NCI-H510A treated with DMSO at 0.1 percent for 48 hours (cell line): ENCODE measurements at regions not wholly inside any gene's neighbourhood (a gene's known extent, or its start where the extent isn't known, plus 50 kb on each side); places are given as distances from the start of the nearest gene placed in this dataset.

Source experiments
- DNase-seq: peaks from one replicate; lab custom pipeline; 2025; lab: John Stamatoyannopoulos, UW

GRCh38 chr4:178577933-178578332 is 1135.7 kb upstream of the AGA start:
- no peak for DNase-seq

GRCh38 chr4:178595500-178596138 is 1153.4 kb upstream of the AGA start:
- no peak for DNase-seq

DNA sequence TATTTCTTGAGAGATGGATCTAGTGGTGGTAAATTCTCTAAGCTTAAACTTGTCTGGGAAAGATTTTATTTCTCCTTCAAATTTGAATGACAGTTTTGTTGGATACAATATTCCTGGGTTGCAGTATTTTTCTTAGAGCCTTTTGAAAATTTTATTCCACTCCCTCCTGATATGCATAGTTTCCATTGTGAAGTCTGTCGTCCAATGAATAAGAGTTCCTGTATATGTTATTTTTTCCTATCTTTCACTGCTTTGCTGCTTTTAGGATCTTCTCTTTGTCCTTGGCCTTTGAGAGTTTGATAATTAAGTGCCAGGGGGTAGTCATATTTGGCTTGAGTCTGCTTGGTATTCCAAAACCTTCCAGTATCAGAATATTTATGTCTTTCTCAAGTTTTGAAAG is 1156.4 kb upstream of the AGA start:
- no peak for DNase-seq

- no peak for DNase-seq
These were observed 1157.3 kb upstream of the AGA start for GRCh38 chr4:178599521-178599920.

DNA sequence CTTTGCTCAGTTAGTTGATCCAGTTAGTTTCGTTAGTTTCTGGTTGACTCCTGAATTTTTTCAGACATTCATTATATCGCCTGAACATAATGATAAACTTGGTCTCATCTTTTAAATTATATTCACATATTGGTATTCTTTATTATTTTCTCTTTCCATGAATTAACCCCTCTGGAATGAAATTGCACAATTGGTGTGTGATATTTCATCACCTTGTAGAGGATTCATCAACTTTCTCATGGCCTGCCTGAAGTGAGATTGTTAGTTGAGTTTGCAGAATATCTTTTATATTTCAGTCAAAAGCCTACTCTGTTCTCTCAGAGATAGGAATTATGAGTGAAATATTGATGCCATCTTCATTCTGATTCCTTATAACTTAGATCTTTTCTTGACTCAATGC is 1160.6 kb upstream of the AGA start:
- DNase-seq, result no peak

DNA sequence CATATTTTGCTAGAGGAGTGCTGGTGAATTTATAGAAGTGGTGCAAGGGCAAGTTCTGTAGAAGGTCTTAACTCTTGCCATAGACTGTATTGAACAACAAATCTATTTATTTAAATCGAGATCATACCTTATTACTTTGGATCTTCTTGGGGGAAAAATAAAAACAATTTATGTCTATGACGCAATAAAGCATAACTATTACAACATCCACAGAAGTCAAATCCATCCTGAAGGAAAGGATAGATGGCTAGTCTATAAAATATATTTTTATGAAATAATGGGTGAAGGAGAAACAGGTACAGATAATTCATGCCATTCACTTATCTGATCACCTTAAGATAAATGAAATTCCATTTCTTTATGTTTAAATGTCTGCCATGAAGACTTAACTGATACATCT is 1168.8 kb upstream of the AGA start:
- DNase-seq, result no peak

DNA sequence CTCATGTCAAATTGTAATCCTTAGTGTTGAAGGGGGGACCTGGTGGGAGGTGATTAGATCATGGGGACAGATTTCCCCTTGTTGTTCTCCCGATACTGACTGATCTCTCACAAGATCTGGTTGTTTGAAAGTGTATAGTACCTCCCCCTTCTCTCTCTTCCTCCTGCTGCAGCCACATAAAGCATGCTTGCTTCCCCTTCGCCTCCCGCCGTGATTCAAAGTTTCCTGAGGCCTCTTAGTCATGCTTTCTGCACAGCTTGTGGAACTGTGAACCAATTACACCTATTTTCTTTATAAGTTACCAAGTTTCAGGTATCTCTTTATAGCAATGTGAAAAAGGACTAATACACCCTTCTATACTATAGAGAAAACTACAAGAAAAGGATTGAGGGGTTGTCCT is 1170.5 kb upstream of the AGA start:
- DNase-seq, result no peak

GRCh38 chr4:178632415-178632814 is 1190.2 kb upstream of the AGA start:
- DNase-seq, result no peak

DNA sequence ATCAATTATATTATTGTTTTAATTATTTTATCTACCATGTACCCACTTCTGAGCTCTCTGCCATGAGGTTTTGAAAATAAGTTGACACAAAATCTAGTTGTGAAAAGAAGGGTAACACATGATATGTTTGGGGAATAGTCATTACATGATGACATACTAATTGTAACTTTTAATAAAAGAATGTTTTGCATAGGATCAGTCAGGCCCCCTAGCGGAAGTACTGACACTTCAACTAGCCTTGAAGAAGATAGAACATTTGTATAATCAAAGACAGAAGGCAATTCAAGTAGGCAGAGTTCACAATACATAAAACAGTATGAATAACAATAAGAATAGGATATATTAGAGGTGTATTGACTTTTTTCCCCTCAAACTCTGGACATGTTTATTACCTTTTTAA is 1191.0 kb upstream of the AGA start:
- DNase-seq, result no peak

- DNase-seq, result no peak
These were observed 1222.4 kb upstream of the AGA start for GRCh38 chr4:178664621-178665020.

DNA sequence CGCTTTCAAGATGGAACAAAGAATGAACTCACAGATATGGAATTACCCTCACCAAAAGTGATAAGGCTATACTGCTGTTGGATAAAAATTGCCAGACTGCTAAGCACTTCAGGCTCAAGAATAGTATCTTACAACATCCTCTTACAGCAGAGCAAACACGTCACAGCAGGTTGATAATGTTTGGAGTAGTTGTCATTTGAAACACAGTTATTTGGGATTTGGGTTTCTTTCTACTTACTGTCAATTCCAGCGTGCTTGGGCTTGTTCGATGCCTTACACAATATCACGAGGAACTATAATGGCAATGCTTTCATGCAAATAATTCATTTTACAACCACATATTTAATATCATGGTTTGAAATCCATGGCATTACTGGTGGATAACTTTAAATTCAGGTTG is 1223.7 kb upstream of the AGA start:
- DNase-seq, result no peak

DNA sequence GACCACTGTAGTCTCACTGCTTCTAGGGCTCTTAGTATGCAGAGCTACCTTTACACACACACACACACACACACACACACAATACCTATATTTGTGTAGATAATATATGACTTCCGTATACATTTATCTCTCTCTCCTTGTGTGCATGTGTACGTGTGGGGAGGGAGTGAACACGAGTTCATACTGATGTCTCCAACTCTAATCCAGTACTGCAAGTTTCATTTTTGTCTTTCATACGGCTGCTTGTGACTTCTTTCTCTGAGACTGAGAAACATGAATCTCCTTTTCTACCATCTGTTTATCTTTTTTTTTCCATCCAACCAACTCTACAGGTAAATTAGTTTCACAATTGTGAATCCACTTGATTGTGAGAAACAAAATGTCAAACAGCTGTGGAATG is 1229.5 kb upstream of the AGA start:
- DNase-seq, result no peak

GRCh38 chr4:178672512-178672911 is 1230.3 kb upstream of the AGA start:
- DNase-seq, result no peak

- DNase-seq, result no peak
These were observed 1239.6 kb upstream of the AGA start for GRCh38 chr4:178681871-178682270.

GRCh38 chr4:178689926-178690325 is 1247.7 kb upstream of the AGA start:
- no peak for DNase-seq

GRCh38 chr4:178693816-178694215 is 1251.6 kb upstream of the AGA start:
- DNase-seq, result no peak

DNA sequence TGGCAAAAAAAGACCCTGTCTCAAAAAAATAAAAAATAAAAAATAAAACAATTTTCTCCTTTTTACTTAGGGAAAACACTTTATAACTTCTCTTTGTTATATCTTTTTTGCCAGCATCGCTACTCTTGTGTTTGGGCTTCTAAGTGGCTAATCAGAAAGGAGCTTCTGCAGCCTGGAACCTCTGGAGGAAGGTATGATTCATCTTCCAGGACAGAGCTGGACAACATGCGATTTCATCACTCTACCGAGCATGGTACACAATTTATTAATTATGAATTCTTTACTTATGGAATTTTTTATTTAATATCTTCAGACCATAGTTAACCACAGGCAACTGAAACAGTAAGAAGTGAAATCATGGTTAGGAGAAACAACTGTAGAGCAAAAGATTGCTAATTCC is 1254.3 kb upstream of the AGA start:
- DNase-seq, result no peak

DNA sequence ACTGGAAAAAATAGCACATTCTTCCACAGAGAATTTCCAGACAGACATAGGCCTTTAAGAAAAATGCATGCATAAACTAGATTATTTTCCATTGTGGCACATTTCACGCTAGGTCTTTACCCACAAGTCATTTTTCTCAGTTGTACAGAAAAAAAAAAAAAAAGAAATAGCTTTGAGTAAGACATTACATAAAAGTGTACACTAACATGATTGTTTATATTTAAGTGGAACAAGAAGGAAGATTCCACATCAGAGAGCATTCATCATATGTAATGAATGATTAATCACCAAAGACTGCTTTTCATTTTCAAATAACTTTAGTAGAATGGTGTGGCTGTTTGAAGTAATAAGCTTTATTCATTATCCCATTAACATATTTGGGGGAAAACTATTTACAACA is 1270.2 kb upstream of the AGA start:
- no peak for DNase-seq

GRCh38 chr4:178738026-178738425 is 1295.8 kb upstream of the AGA start:
- DNase-seq, result no peak

DNA sequence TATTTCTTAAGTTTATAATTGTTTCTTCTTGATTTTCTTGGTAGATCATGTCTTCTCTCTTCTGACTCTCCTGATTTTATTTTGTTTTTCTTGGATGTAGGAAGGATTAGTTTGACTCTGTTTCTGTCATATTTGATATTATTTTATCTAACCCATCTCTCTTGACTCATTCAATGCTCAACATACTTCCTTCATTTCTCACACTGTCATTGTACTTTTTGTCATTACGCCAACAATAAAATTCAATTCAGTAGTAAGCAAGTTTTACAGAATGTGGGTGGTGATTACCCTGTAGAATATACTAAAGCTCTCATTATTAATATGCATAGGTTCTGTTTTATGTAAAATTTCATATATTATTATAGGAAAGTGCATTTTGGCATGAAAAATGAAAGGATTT is 1303.0 kb upstream of the AGA start:
- no peak for DNase-seq

DNA sequence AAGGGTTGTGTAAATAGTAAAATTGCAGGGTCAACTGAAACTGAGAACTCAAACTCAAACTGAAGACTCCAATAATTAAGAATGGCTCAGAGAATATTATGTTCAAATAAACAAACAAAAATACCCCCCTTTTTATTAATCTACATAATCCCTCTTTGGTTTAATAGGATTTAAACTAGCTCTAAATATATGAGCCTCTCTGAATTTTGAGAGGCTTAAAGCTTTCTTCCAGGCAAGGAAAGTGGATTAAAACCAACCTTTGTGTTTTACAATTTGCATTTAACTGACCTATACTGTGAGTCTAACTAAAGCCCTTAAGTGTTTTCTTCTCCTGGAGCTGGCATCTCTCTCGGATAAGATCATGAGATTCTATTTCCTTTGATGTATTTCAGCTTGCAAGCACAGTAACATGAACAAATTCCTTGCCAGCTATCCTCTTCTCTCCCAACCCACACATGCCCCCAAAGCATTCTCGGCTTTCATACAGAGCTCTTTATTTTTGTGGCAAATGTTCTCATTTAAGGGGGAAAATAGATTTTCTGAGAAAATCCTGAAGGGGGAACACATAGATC is 1310.8 kb upstream of the AGA start:
- DNase-seq, result no peak

DNA sequence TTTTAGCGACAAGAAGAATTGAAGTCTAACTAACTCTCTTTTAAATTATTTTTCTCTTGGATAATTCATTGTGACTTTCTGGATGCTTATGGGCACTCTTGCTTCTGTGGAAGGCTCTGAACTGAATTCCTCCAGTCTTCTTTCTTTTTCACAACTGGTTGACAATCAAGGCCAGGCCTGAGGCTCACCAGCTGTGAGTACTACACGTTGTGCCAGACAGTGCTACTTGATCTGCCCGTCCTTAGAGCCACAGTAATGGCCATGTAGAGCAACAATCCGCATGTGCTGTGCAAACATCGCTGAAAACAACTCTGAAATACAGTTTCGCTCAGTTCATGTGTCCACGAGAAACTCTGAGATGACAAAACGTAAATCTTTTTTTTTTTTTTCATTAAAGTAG is 1336.3 kb upstream of the AGA start:
- peak; percentile 35 for DNase-seq

DNA sequence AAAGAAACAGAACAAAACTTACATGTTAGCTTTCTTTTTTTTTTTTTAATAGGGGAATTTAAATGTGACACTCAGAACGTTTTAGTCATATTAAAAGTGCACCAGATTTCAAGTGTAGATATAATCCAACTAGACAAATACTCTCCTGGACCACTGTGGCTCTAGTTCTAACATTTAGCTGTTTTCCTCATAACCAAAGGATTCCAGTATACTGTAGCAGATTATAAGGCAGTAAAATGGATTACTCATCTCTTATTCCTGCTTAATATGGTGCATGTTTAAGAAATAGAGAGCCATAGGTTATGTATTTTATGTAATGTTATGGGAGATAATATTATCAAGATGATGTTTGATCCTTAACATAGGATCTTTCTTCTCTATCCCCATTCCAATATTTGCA is 1339.5 kb upstream of the AGA start:
- no peak for DNase-seq

GRCh38 chr4:178784491-178784890 is 1342.3 kb upstream of the AGA start:
- DNase-seq, result no peak
